ACHN (cell line): ENCODE measurements at regions not wholly inside any gene's neighbourhood (a gene's known extent, or its start where the extent isn't known, plus 50 kb on each side); places are given as distances from the start of the nearest gene placed in this dataset.
"Not testable (repeated sequence)": the region's sequence is repeated elsewhere in the genome, so short reads cannot be mapped to it uniquely, and the experiment has no call there.

Experiments used
- DNase-seq: peaks from one replicate; pipeline ENCODE4 v3.0.0-alpha.2; 2015
- in situ Hi-C: cut with HindIII; loops from 2 replicates; pipeline ENCODE4 v1.10.0; 2017; ENCODE audit warnings: low sequenced_read_pairs, low pct_ligation_motif_present, low pct_unique_long_range_greater_than_20kb

- DNase-seq, in situ Hi-C loops: not testable (repeated sequence)
These were observed 506.3 kb downstream of the SOX11 start for GRCh38 chr2:6198370-6198919.

DNA sequence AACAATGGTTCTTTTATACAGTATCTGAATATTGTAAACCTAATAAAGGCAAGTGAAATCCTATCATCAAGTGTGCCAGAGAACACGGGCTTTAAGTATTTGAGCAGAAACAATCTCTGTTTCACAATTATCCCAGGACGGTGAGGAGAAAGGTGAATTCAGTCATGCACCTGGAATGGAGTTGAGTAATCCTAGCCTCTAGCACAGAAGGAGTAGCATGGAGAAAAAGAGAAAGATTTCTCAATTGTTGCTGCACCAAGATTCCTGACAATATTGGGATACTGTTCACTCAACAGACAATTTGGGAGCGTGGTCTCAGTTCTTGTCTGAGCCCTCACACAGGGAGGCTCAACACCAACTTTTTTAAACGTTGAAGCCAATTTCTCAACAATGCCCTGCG lies 510.6 kb downstream of the SOX11 start:
- no peak for DNase-seq
- in situ Hi-C loops: no loop called here

GRCh38 chr2:6203291-6203959 lies 511.2 kb downstream of the SOX11 start:
- DNase-seq: no peak
- in situ Hi-C loops: no loop called here

DNA sequence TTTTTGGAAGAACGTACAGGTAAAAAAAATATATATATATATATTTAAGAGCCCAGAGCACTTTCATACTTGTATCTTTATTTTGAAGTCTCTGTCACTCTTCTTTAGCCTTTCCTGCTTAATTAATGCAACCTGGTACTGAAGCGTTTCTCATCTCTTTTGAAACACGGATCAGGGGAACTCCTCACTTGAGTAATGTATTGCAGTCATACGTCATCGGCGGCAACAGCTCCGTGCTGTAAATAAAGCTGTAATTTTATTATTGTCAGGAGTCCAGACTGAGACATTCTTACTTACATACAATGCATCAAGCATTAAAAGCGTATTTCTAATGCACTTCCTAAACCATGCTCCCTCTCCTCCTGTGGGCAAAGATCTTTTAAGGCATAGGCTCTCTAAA lies 514.7 kb downstream of the SOX11 start:
- in situ Hi-C loops: no loop called here
- no peak for DNase-seq

DNA sequence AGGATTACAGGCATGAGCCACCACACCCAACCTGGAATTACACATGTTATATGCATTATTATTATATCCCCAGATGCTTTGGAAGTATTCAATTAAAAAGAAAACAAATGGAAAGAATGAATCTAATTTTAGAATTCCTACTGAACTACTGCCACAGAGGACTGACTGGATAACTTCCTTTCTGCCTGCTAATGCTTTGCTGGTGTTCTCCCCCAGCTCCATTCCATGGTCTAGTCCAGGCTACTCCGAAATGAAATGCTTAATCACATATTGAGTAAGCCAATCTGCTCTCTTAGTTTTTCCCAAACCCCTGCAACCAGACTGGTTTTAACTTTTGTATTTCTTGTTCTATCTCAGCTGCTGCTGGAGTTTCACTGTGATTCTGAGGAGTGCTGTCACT lies 519.1 kb downstream of the SOX11 start:
- no peak for DNase-seq
- in situ Hi-C loops: no loop called here

DNA sequence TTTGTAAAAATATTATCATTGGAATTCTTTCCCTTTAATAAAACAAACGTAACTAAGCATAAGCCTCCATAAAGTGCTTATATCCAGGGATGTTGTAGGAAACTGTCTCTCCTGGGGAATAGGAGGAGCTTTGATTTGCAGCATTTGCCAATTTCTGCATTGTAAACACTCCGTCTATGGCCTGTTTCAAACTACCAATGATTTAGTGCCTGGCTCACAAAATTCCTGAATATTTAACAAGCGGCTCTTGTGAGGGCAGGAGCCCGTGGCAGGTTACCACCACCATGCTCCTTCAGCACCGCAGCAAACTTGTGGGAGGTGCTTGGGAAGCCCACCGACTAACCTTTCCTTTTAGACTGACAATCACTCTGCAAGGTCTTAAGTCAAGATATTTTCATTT lies 520.3 kb downstream of the SOX11 start:
- no peak for DNase-seq
- in situ Hi-C loops: no loop called here

DNA sequence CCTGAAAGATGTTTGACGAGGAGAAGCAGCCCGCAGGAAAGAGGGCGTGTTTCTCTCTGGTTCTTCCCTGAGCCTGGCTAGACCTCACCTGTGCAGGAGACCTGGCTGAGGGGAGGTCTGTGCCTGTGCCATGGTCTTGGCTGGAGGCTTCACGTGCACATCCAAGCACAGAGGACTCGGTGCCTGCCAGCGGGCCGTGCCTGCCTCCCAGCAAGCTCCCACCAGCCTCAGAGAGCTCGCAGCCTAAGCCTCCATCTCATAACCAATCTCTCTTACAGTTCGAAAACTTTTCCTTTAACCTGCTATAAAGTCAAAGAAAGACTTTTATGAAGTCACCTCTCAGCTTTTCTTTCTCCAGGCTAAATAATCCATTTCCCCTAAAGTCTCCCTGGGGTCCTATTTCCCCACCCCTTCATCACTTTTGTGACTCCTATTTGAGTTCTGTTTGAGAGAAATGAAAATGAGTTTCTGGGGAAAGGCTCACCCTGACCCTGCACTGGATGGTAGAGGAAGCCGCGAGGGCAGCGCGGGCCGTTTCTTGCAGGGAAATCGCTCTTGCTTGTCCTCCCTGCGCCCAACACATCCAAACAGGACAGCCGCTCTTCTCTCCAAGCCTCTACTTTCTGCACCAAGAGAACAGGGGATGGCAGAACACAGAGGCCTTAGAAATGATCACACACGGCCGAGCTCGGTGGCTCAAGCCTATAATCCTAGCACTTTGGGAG lies 521.0 kb downstream of the SOX11 start:
- in situ Hi-C loops: no loop called here

DNA sequence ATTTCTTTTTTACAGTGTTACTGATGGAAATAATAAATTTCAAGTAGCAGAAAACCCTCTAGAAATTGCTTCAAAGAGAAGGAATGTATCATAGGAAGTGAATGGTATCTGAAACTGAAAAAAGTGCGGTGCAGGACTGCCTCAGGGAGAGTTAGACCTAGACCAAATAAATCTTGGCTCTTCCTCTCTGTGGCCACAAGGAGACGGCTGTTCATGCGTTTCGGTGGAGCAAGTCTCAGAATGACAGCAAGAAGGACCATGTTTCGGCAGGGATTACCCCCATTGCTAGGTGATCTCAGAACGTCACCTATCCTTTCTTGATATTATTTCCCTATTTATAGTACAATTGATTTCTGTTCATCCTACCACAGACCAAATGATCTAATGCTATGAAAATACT lies 522.3 kb downstream of the SOX11 start:
- no peak for DNase-seq
- in situ Hi-C loops: no loop called here

More for the DNA sequence above, 521.0 kb downstream of the SOX11 start:
- DNase-seq: no peak

- in situ Hi-C loops: no loop called here
- no peak for DNase-seq
These were observed 522.9 kb downstream of the SOX11 start for GRCh38 chr2:6215053-6215452.

- no peak for DNase-seq
- in situ Hi-C loops: no loop called here
These were observed 524.0 kb downstream of the SOX11 start for GRCh38 chr2:6216234-6216633.

- in situ Hi-C loops: no loop called here
- DNase-seq: no peak
These were observed 526.7 kb downstream of the SOX11 start for GRCh38 chr2:6218926-6219325.

DNA sequence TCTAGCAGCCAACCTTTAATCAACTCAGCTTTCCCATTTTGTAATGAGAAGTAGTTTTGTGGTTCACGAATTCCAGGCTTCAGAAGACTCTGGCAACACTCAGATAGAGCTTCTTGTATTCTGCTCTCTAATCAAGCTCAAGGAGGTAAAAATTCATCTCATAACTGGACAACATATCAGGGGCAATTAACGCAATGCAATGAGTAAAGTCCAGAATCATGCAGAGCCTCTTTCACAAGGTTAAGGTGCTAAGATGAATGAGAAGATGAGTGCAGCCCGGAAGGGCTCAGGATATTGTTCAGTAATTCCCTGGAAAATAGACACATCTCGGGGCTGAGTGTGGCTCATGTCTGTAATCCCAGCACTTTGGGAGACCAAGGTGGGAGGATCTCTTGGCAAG lies 527.7 kb downstream of the SOX11 start:
- in situ Hi-C loops: no loop called here
- DNase-seq: no peak

DNA sequence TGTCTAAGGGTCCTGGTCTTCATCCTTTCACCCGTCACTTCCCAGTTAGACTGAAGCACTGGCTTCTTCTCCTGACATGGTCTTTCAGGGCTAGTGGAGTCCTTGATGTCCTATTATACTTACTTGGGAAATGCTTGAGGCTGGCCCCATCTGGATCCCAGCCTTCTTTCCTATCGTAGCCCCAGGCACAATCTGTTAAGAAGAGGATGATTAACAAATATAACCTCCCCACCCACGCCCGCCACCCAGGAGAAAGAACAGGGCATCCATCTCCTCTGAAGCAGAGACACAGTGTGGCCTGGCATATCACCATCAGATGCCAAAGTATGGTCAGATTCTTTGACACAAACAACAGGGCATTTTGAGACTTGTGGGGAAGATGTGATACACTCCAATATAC lies 530.1 kb downstream of the SOX11 start:
- DNase-seq: no peak
- in situ Hi-C loops: no loop called here

DNA sequence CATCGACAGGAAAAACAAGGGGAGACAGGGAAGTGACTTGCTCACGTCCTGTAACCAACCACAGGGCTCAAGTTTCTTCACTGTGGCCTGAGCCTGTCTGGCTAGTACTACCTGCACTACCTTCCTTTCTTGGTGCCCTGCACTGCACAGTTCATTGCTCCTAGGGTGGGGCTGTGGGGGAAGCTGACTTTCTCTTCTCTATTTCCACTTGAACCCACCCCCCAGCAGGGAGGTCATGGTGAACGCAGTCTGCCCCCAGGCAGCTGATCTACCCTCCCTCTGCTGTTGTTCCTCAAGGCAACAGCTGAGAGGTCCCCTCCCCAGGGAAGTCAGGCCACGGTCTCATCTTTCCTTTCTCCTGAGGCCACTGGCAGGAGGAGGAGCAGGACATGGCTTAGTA lies 532.1 kb downstream of the SOX11 start:
- in situ Hi-C loops: no loop called here
- DNase-seq: no peak

DNA sequence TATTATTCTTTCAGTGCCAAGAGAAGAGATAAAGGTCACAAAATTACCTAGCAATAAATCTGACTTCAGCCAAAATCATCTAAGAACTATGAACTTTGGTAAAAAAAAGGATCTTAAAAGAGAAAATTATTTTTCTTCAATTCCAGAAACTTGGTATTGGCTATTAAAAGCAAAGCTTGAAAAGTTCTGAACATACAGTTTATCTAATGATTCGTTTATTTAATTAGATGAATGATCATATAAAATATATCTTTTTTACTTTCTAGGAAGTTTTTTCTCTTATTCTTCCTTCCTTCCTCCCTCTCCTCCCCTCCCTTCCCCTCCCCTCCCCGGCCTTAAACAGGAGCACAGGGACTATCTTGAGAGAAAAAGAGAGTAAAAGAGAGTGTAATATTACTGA lies 536.1 kb downstream of the SOX11 start:
- in situ Hi-C loops: no loop called here
- DNase-seq: no peak

- in situ Hi-C loops: no loop called here
- DNase-seq: no peak
These were observed 539.0 kb downstream of the SOX11 start for GRCh38 chr2:6231166-6231565.

GRCh38 chr2:6233993-6234392 lies 541.8 kb downstream of the SOX11 start:
- in situ Hi-C loops: no loop called here
- no peak for DNase-seq

- in situ Hi-C loops: no loop called here
- DNase-seq: no peak
These were observed 542.5 kb downstream of the SOX11 start for GRCh38 chr2:6234702-6235101.

- DNase-seq: no peak
- in situ Hi-C loops: no loop called here
These were observed 544.1 kb downstream of the SOX11 start for GRCh38 chr2:6236317-6236716.

DNA sequence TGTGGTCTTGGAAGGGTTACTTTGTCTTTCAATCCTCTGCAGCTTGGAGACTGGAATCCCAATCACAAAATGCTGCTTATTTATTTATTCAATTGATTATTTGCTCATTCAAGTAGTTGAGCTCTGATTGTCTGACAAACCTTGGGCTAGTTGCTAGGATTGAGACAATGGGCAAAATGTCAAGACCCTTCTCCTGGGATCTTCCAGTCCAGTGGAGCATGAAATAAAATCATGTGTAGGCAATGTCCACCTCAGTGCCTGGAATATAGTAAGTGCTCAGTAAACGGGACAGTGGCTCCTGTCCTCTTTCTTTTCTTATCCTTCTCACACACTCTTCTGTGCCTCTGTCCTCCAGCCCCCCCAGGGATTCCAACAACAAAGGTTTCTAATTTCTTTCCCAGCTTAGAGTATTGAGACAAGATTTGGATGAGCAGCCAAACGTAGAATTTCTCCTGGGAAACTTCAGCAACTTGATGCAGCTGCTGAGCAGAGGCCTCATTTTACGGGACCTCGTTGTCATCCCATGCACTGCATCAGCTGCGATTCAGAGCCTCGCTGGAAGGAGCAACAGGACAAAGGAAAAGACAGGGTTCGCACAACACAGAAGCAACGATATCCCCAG lies 545.0 kb downstream of the SOX11 start:
- in situ Hi-C loops: no loop called here
- DNase-seq: no peak
